H9 (cell line): ENCODE measurements at regions not wholly inside any gene's neighbourhood (a gene's known extent, or its start where the extent isn't known, plus 50 kb on each side); places are given as distances from the start of the nearest gene placed in this dataset.

ENCODE experiments used
- DNase-seq: peaks from one replicate; pipeline ENCODE4 v3.0.0-alpha.2; 2017
- H2AFZ ChIP-seq: one replicate; pipeline ENCODE4 v1.6.1; 2013; ENCODE audit warnings: mild to moderate bottlenecking, low read length, control low read depth, moderate library complexity
- H2AK5ac ChIP-seq: 2 replicates; pipeline ENCODE4 v1.6.1; 2013; ENCODE audit warnings: low read length, control low read depth, mixed read lengths; ENCODE audit not compliant: insufficient read length
- H2BK120ac ChIP-seq: one replicate; pipeline ENCODE4 v1.6.1; 2013; ENCODE audit warnings: low read depth, mild to moderate bottlenecking, low read length, control low read depth, inconsistent platforms; ENCODE audit not compliant: poor library complexity, severe bottlenecking
- H2BK12ac ChIP-seq: 2 replicates; pipeline ENCODE4 v1.6.1; 2013; ENCODE audit warnings: low read length, control low read depth, mixed read lengths, low read depth; ENCODE audit not compliant: insufficient read length
- H2BK15ac ChIP-seq: 2 replicates; pipeline ENCODE4 v1.6.1; 2013; ENCODE audit warnings: low read depth, low read length, control low read depth
- H2BK20ac ChIP-seq: one replicate; pipeline ENCODE4 v1.6.1; 2013; ENCODE audit warnings: low read depth, mild to moderate bottlenecking, low read length, control low read depth, inconsistent platforms; ENCODE audit not compliant: poor library complexity, severe bottlenecking
- H2BK5ac ChIP-seq: 2 replicates; pipeline ENCODE4 v1.6.1; 2013; ENCODE audit warnings: low read length, control low read depth, mixed read lengths; ENCODE audit not compliant: insufficient read length
- H3K14ac ChIP-seq: 2 replicates; pipeline ENCODE4 v1.6.1; 2013; ENCODE audit warnings: low read length, control low read depth; ENCODE audit not compliant: insufficient read depth
- H3K18ac ChIP-seq: 2 replicates; pipeline ENCODE4 v1.6.1; 2013; ENCODE audit warnings: low read depth, mild to moderate bottlenecking, mixed read lengths, low read length, control low read depth; ENCODE audit not compliant: insufficient read length
- H3K23ac ChIP-seq: 2 replicates; pipeline ENCODE4 v1.6.1; 2013; ENCODE audit warnings: low read length, control low read depth, mixed read lengths, low read depth; ENCODE audit not compliant: insufficient read length
- H3K23me2 ChIP-seq: 2 replicates; pipeline ENCODE4 v1.6.1; 2013; ENCODE audit warnings: low read depth, mild to moderate bottlenecking, mixed read lengths, low read length, control low read depth; ENCODE audit not compliant: insufficient read length, poor library complexity, severe bottlenecking
- H3K27ac ChIP-seq: 2 replicates; pipeline ENCODE4 v1.5.1; 2013; ENCODE audit warnings: low read length, control low read depth, mixed read lengths, low read depth; ENCODE audit not compliant: insufficient read length
- H3K27me3 ChIP-seq: 2 replicates; pipeline ENCODE4 v1.6.1; 2013; ENCODE audit warnings: low read length, control low read depth, inconsistent platforms; ENCODE audit not compliant: insufficient read depth
- H3K4ac ChIP-seq: 2 replicates; pipeline ENCODE4 v1.6.1; 2013; ENCODE audit warnings: low read depth, mild to moderate bottlenecking, control low read depth, inconsistent platforms, low read length, moderate library complexity
- H3K4me1 ChIP-seq: 2 replicates; pipeline ENCODE4 v1.6.1; 2013; ENCODE audit warnings: low read length, control low read depth, inconsistent platforms; ENCODE audit not compliant: insufficient read depth
- H3K4me2 ChIP-seq: 2 replicates; pipeline ENCODE4 v1.6.1; 2013; ENCODE audit warnings: low read length, control low read depth, mixed read lengths; ENCODE audit not compliant: insufficient read length, insufficient read depth
- H3K56ac ChIP-seq: 2 replicates; pipeline ENCODE4 v1.6.1; 2013; ENCODE audit warnings: low read depth, mild to moderate bottlenecking, mixed read lengths, low read length, control low read depth; ENCODE audit not compliant: insufficient read length
- H3K79me1 ChIP-seq: 2 replicates; pipeline ENCODE4 v1.6.1; 2013; ENCODE audit warnings: low read depth, mild to moderate bottlenecking, moderate library complexity, low read length, control low read depth, inconsistent platforms; ENCODE audit not compliant: insufficient read depth, poor library complexity, severe bottlenecking
- H3K79me2 ChIP-seq: 2 replicates; pipeline ENCODE4 v1.6.1; 2013; ENCODE audit warnings: low read length, control low read depth, inconsistent platforms; ENCODE audit not compliant: insufficient read depth
- H3K9ac ChIP-seq: 2 replicates; pipeline ENCODE4 v1.6.1; 2013; ENCODE audit warnings: low read length, control low read depth, mixed read lengths; ENCODE audit not compliant: insufficient read length; ENCODE audit errors: extremely low read depth
- H3K9me3 ChIP-seq: one replicate; pipeline ENCODE4 v1.6.1; 2013; ENCODE audit warnings: low read depth, low read length, inconsistent platforms; ENCODE audit not compliant: control insufficient read depth
- H3T11ph ChIP-seq: one replicate; pipeline ENCODE4 v1.6.1; 2013; ENCODE audit warnings: mild to moderate bottlenecking, low read length, control low read depth, inconsistent platforms
- H4K20me1 ChIP-seq: one replicate; pipeline ENCODE4 v1.6.1; 2013; ENCODE audit not compliant: control insufficient read depth, insufficient read length, insufficient read depth
- H4K5ac ChIP-seq: 2 replicates; pipeline ENCODE4 v1.6.1; 2013; ENCODE audit warnings: low read depth, mild to moderate bottlenecking, mixed read lengths, low read length, control low read depth; ENCODE audit not compliant: insufficient read length
- H4K8ac ChIP-seq: replicated peaks from 2 replicates; pipeline ENCODE4 v1.6.1; 2013; ENCODE audit warnings: low read length, control low read depth, mixed read lengths, low read depth; ENCODE audit not compliant: insufficient read length
- H4K91ac ChIP-seq: 2 replicates; pipeline ENCODE4 v1.6.1; 2013; ENCODE audit warnings: low read depth, mild to moderate bottlenecking, moderate library complexity, mixed read lengths, low read length, control low read depth; ENCODE audit not compliant: insufficient read length
- H3K27ac Mint-ChIP-seq, 3 experiments: 2 replicates in 2 of 3; 3 replicates in 1 of 3; pipeline ENCODE4 v1.8.0; 2020 to 2021; ENCODE audit warnings: mixed read lengths in 3 of 3, mild to moderate bottlenecking in 1 of 3, moderate library complexity in 1 of 3
- H3K27me3 Mint-ChIP-seq: 2 replicates; pipeline ENCODE4 v1.8.0; 2021; ENCODE audit warnings: low read depth, mild to moderate bottlenecking, moderate library complexity, mixed read lengths
- H3K36me3 Mint-ChIP-seq, 3 experiments: 2 replicates in 2 of 3; 3 replicates in 1 of 3; pipeline ENCODE4 v1.8.0; 2020 to 2021; ENCODE audit warnings: low read depth in 3 of 3, mixed read lengths in 3 of 3; ENCODE audit not compliant: insufficient read depth in 1 of 3
- H3K4me1 Mint-ChIP-seq, 2 experiments: 2 replicates each; pipeline ENCODE4 v1.8.0; 2020; ENCODE audit warnings: mixed read lengths in 2 of 2
- H3K4me3 Mint-ChIP-seq, 2 experiments: 2 replicates in 1 of 2; 3 replicates in 1 of 2; pipeline ENCODE4 v1.8.0; 2020 to 2021; ENCODE audit warnings: mild to moderate bottlenecking in 2 of 2, mixed read lengths in 2 of 2, moderate library complexity in 1 of 2
- H3K9me3 Mint-ChIP-seq, 2 experiments: 2 replicates in 1 of 2; 3 replicates in 1 of 2; pipeline ENCODE4 v1.8.0; 2020; ENCODE audit warnings: mild to moderate bottlenecking in 2 of 2, mixed read lengths in 2 of 2, moderate library complexity in 1 of 2
- CTCF ChIP-seq: fragments of 200-600 bp; sonication (generic); conservative IDR thresholded peaks from 3 replicates; pipeline ENCODE4 v1.8.0; 2021; ENCODE audit warnings: antibody characterized with exemption, mild to moderate bottlenecking
- WGBS: extraction: QIAGEN DNeasy Blood & Tissue Kit; methylation state at CpG from one replicate; pipeline ENCODE4 v1.1.7; 2013; ENCODE audit warnings: missing lambda C conversion rate, low lambda C conversion rate, mixed read lengths; ENCODE audit not compliant: insufficient read length; ENCODE audit errors: extremely low coverage; 5-methylcytosine and 5-hydroxymethylcytosine counted together

- Histone ChIP-seq H3K14ac (no peak overlapping the region), H4K91ac (no peak overlapping the region), H3K4me2 (no peak overlapping the region), H2BK12ac (no peak overlapping the region), H3K4ac (no peak overlapping the region), H3K9me3 (no peaks in the 10 kb centered on the region), H2BK15ac (no peak overlapping the region), H3K18ac (no peak overlapping the region), H4K5ac (no peak overlapping the region), H3K27me3 (no peaks in the 10 kb centered on the region), H4K20me1 (no peaks in the 10 kb centered on the region), H3K9ac (no peak overlapping the region), H3K56ac (no peak overlapping the region), H3T11ph (no peak overlapping the region), H2AFZ (no peak overlapping the region), H3K79me1 (no peaks in the 10 kb centered on the region), H3K79me2 (no peaks in the 10 kb centered on the region), H3K23ac (no peak overlapping the region), H2BK5ac (no peak overlapping the region), H2BK120ac (no peak overlapping the region), H2BK20ac (no peak overlapping the region), H2AK5ac (no peak overlapping the region), H3K4me1 (no peaks in the 10 kb centered on the region; the same call in 1 of the 2 replicates), H3K27ac (no peak overlapping the region), H4K8ac (no peak overlapping the region), H3K23me2 (no peaks in the 10 kb centered on the region)
- no peak overlapping the region for H3K27ac Mint-ChIP-seq
- H3K36me3 Mint-ChIP-seq = peaks cover 0 to 2% (median 0%) of the 10 kb centered on the region in 3 experiments; a peak in 2 of 7 replicates
- peaks cover 3 to 4% of the 10 kb centered on the region in 2 experiments; a peak in 3 of 5 replicates for H3K9me3 Mint-ChIP-seq
- no peak for TF ChIP-seq CTCF
- H3K4me1 Mint-ChIP-seq = peaks cover 5% of the 10 kb centered on the region in 2 experiments; a peak in 3 of 4 replicates
- H3K4me3 Mint-ChIP-seq = no peak overlapping the region
- whole genome bisulfite sequencing = no CpG with 5 or more reads among the region's 3 CpGs
- no peak for DNase-seq
- no peaks in the 10 kb centered on the region for H3K27me3 Mint-ChIP-seq
Observed at GRCh38 chrX:3943965-3944364, 230.5 kb upstream of the PRKX start.
